Stimulated activated CD4-positive, alpha-beta T cell treated with anti-CD3 and anti-CD28 coated beads, Interleukin-2, amount 100 ng/mL, for 4 hours (primary cell): ENCODE measurements at regions not wholly inside any gene's neighbourhood (a gene's known extent, or its start where the extent isn't known, plus 50 kb on each side); places are given as distances from the start of the nearest gene placed in this dataset.

Experiments
- DNase-seq: peaks from one replicate; pipeline ENCODE4 v3.0.0-alpha.2; 2020; ENCODE audit warnings: low read depth

DNA sequence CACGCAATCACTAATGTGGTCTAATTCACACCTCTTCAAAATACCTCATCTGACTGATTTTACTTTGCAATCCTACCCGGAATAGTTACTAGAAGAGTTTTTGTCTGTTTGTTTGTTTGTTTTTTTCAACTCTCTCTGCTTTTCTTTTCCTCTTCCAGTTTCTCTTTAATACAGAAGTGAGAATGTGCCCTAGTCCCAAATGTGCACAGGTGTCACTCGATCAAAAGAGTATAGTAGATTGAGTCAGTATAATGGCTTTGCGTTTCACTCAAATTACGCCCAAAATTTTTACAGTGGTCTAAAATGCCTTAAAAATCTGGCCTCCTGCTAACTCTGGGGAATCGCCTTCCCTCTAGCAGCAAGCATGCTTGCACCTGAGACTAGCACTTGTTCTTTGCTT lies 1536.8 kb downstream of the KCNT2 start:
- DNase-seq, result no peak

DNA sequence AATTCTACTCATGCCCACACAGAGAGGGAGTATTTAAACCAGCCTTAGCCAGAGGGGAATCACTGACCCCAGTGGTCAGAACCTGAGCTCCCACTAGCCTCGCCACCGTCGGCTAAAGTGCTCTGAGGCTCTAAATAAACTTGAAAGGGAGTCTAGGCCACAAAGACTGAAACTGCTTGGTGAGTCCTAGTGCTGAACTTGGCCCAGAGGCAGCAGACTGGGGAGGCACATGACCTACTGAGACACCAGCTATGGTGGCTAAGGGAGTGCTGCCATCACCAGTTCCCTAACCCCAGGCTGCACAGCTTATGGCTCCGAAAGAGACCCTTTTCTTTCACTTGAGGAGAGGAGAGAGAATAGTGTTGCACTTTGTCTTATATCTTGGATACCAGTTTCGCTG lies 1542.8 kb downstream of the KCNT2 start:
- DNase-seq, result no peak

DNA sequence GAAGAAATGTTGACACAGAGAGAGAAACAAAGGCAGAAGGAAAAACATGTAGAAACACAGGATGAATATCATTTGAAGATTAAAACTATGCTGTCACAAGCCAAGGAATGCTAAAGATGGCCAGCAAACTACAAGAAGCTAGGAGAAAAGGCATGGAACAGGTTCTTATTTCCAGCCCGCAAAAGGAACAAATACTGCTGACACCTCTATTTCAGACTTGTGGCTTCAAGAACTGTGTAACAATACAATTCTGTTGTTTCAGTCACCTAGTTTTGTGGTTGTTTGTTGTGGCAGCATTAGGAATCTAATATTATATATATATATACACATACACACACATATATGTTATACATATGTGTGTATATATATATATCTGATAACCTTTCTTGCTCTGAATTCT lies 1543.9 kb downstream of the KCNT2 start:
- DNase-seq, result no peak

DNA sequence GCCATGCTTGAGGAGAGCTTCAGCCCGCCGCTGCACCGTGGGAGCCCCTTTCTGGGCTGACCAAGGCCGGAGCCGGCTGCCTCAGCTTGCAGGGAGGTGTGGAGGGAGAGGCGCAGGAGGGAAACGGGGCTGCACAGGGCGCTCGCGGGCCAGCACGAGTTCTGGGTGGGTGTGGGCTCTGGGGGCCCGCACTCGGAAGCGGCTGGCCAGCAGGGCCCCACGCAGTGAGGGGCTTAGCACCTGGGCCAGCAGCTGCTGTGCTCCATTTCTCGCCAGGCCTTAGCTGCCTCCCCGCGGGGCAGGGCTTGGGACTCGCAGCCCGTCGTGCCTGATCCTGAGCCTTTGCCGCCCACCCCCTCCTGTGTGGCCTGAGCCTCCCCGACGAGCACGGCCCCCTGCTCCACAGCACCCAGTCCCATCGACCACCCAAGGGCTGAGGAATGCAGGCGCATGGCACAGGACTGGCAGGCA lies 1554.0 kb downstream of the KCNT2 start:
- no peak for DNase-seq

DNA sequence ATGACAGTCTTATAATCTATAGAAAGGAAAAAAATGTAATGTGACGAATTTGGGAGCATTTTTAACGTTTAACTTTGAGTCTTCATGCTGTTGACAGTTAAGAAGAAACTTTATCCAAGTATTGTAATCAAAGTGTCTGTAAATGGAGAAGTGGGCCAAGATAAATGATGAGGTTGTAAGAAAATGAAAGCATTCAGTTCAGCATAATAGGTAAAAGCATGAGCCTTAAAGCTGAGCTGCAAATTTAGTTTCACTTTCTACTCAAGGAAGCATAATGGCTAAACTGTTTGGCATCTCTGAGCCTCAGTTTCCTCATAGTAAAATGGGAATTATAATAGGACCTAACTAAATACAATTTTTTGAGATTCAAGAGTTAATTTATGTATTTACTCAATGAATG lies 1554.8 kb downstream of the KCNT2 start:
- no peak for DNase-seq

GRCh38 chr1:195047772-195048171 lies 1560.5 kb downstream of the KCNT2 start:
- no peak for DNase-seq

GRCh38 chr1:195045072-195045471 lies 1563.2 kb downstream of the KCNT2 start:
- no peak for DNase-seq

DNA sequence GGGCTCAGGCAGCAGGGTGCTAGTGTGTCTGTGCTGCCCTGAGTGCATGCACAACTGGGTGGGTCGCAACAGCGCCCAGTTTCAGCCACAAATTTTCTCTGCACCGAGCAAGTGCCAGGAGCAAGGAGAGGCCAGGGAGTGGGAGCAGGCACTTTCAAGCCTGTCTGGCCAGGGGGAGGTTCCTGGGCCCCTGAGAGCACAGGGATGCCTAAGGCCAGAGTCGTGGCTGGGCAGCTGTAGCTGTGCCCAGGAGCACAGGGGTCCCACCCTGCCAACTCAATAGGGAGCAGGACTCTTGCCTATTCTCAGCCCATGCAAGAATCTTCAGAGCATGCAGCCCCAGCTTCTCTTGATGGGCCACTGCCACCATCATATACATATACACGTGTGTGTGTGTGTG lies 1577.4 kb downstream of the KCNT2 start:
- no peak for DNase-seq

GRCh38 chr1:195026792-195027191 lies 1581.4 kb downstream of the KCNT2 start:
- DNase-seq, result no peak

GRCh38 chr1:195019385-195019784 lies 1588.9 kb downstream of the KCNT2 start:
- no peak for DNase-seq

GRCh38 chr1:195012995-195013394 lies 1595.2 kb downstream of the KCNT2 start:
- no peak for DNase-seq

DNA sequence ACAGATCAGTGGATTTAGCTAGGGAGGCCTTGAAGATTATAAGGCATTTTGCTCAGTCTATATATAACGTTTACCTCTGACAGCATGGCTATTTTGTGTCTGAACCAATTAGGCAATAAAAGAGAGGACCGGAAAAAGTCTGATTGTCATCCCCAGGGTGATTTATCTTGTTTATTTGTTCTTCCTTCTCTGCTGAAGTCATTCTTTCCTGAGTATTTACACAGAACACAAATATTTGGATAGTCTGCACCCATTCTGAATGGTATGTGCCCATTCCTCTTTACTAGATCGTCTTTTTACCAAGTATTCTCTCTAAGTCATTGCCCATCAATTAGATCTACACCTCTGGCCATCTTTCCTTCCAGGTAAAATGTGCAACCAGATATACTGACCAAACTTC lies 1602.9 kb downstream of the KCNT2 start:
- DNase-seq, result no peak

DNA sequence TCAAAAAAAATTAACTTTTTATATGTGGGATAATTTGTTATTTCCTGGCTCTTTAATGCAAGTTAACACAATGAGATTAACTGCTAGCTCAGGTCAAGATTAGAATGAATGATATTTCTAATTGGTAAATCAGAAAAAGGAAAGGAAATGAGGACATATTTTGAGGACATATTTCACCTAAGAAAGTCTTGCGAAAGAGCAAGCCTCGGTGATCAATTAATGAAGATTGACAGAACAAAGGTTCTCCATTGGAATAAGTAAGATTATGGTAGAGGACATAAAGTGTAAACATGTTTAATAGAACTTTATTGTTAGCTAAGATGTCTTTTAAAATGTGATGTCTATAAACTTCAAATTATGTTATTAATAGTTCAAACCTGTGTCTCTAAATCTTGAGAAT lies 1617.8 kb downstream of the KCNT2 start:
- no peak for DNase-seq

- no peak for DNase-seq
Measured at GRCh38 chr1:194975913-194976312, 1632.3 kb downstream of the KCNT2 start.

- DNase-seq, result no peak
Measured at GRCh38 chr1:194968916-194969315, 1639.3 kb downstream of the KCNT2 start.

DNA sequence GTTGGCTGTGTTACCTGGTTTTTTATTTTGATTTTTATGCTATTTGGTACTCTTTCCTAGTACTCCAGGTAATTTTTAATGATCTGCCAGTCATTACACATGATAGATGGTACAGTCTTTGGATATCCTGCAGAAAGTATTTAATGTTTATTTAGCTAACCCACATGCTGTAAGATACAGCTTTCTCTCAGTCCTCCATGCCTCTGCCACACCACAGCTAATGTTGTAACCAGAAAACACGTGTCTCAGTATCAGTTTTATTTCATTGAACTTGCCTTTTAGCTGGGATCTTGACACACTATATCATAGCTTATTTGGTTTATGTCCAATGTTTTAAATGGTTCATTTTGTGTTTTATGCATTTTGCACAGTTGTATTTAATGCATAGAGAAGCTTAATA lies 1648.4 kb downstream of the KCNT2 start:
- no peak for DNase-seq

DNA sequence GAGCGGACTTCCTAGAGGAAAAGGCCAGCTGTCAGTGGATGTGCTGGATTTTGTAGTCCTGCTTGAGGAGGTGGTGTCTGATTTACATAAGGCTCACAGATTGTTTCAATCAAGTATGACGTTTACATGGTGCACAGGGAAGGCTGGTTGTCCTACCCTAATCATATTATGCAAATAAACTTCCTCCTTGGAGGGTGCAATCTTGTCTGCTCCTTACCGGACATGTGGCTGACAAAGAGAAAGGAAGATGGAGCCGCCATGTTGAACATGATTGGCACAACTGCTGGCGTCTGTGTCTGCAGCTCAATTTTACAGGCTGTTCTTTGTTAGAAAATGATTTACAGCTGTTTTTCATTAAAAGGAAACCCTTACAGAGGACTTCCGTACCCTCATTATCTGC lies 1656.1 kb downstream of the KCNT2 start:
- no peak for DNase-seq

DNA sequence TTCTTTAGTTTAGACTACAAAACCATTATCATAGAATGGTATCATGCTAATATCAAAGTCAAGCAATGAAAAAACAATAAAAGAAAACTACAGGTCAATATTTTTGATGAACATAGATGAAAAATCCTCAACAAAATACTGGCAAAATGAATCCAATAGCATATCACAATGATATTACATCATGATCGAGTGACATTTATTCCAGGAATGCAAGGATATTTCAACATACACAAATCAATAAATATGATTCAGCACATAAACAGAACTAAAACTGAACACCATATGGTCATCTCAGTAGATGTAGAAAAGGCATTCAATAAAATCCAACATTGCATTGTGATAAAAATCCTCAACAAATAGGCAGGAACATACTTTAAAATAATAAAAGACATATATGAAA lies 1657.7 kb downstream of the KCNT2 start:
- DNase-seq, result no peak

- no peak for DNase-seq
Measured at GRCh38 chr1:194940336-194941030, 1667.8 kb downstream of the KCNT2 start.

- DNase-seq, result no peak
Measured at GRCh38 chr1:194935864-194936263, 1672.4 kb downstream of the KCNT2 start.

DNA sequence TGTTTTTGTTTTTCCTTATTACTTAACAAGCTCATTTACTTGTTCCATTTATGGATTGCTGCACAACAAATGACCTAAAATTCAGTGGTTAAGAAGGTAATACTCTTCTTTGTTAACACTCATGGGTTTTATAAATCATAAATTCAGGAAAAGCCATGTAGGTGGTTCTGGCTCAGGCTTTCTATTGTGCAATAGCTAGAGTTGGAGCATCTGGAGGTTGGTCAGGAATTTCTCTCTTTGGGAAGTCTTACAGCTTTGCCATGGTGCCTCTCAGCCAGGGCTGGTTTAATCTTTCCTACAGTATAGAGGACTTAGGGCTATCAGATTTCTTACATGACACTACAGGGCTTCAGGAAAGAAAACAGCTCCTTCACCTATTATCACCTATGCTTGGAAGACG lies 1677.1 kb downstream of the KCNT2 start:
- no peak for DNase-seq

- no peak for DNase-seq
Measured at GRCh38 chr1:194930132-194930531, 1678.1 kb downstream of the KCNT2 start.

DNA sequence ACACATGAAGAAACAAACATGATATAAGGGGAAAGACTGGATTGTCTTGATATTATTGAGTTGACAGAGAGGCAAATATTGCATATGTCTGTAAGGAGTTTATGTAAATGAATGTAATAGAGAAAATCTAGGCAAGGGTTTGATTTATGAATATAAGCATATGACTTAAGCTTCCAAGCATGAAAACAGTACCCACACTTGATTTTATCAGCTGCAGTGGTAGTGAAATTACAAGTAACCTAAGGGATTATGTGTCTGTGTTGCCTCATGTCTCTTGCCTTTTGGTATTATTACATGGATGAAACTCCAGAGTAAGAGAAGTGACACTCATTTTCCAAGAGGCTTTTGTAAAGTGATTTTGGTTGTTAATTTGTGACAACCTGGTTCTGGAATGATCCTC lies 1678.9 kb downstream of the KCNT2 start:
- DNase-seq, result no peak

GRCh38 chr1:194919146-194919545 lies 1689.1 kb downstream of the KCNT2 start:
- no peak for DNase-seq

DNA sequence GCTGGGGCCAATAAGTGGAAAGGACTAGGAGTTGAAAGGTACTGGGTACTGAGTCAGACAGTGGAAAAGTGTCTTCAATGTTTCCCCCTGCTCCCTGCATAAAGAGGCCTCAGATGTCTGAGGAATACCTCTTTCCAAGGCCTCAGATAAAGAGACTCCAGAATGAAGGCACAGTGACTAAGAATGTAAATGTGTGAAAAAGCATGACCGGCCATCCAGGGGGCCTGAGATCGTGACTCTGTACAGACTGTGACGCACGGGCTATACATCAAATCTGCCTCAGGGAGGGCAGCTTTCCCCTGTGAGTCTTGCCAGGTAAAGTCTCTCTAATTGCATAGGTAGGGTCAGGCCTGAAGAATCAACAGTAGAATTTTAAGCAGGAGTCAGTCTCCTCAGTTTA lies 1690.5 kb downstream of the KCNT2 start:
- no peak for DNase-seq
